Epithelial cell of proximal tubule (primary cell): ENCODE measurements at regions not wholly inside any gene's neighbourhood (a gene's known extent, or its start where the extent isn't known, plus 50 kb on each side); places are given as distances from the start of the nearest gene placed in this dataset.

ENCODE experiments used
- DNase-seq: peaks from one replicate; pipeline ENCODE4 v3.0.0-alpha.2; 2011; ENCODE audit warnings: low read depth
- H3K4me3 ChIP-seq: 2 replicates; pipeline ENCODE4 v1.5.1; 2011; ENCODE audit warnings: low read depth, mild to moderate bottlenecking, low read length
- TF ChIP-seq, protein P1 (sequence below): conservative IDR thresholded peaks from 2 replicates; pipeline ENCODE4 v1.5.1; 2012; ENCODE audit warnings: low read depth, mild to moderate bottlenecking, low read length

DNA sequence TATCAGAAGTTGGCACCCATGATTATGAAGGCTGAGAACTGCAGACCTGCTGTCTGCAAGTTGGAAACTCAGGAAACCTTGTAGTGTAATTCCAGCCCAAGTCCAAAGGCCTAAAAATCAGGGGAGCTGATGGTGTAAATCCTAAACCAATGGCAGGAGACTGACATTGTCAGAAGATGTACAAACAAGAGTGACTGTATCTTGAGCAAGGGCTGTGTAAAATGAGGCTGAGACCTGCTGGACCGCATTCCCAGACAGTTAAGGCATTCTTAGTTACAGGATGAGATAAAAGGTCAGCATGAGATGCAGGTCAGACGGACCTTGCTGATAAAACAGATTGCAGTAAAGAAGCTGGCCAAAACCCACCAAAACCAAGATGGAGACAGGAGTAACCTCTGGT is 147.7 kb downstream of the COG6 start:
- TF ChIP-seq, protein P1, sequence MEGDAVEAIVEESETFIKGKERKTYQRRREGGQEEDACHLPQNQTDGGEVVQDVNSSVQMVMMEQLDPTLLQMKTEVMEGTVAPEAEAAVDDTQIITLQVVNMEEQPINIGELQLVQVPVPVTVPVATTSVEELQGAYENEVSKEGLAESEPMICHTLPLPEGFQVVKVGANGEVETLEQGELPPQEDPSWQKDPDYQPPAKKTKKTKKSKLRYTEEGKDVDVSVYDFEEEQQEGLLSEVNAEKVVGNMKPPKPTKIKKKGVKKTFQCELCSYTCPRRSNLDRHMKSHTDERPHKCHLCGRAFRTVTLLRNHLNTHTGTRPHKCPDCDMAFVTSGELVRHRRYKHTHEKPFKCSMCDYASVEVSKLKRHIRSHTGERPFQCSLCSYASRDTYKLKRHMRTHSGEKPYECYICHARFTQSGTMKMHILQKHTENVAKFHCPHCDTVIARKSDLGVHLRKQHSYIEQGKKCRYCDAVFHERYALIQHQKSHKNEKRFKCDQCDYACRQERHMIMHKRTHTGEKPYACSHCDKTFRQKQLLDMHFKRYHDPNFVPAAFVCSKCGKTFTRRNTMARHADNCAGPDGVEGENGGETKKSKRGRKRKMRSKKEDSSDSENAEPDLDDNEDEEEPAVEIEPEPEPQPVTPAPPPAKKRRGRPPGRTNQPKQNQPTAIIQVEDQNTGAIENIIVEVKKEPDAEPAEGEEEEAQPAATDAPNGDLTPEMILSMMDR, result no peak
- H3K4me3 ChIP-seq, result no peak overlapping the region
- DNase-seq, result no peak

DNA sequence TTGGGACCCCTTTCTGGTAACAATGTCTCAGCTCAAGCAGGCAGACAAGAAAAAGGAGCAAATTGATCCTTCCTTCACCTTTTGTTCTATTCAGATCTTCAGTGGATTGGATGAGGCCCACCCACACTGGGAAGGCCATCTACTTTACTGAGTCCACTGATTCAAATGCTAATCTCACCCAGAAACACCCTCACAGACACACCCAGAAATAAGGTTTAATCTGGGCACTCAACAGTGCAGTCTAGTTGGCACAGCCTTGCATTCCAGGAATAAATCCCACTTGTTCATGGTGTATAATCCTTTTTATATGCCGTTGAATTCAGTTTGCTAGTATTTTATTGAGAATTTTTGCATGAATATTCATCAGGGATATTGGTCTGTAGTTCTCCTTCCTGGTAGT is 148.4 kb downstream of the COG6 start:
- TF ChIP-seq, protein P1, result no peak
- no peak overlapping the region for H3K4me3 ChIP-seq
- DNase-seq, result no peak

DNA sequence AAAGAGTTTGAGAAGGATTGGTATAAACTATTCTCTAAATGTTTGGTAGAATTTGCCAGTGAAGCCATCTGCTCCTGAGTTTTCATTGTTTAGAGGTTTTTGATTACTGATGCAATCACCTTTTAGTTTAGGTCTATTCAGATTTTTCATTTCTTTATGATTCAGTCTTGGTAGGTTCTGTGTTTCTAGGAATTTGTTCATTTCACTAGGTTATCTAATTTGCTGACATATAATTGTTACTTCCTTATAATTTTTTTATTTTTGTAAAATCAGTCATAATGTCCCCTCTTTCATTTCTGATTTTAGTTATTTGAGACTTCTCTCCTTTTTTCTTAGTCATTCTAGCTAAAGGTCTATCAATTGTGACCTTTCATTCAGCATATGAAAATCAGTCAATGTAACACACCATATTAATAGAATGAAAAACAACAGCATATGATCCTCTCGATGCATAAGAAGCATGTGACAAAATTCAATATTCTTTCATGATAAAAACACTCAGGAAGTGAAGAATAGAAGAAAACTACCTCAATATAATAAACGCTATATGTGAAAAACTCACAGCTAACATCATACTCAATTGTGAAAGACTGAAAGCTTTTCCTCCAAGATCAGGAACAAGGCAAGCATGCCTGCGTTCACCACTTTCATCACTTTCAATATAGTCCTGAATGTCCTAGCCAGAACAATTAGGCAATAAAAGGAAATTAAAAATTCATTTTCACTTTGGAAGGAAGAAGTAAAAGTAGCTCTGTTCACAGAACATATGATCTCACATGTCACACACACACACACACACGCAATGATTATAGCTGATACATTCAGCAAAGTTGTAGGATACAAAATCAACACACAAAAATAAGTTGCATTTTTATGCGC is 149.1 kb downstream of the COG6 start:
- TF ChIP-seq, protein P1, result no peak
- no peak for DNase-seq
- H3K4me3 ChIP-seq, result no peak overlapping the region

DNA sequence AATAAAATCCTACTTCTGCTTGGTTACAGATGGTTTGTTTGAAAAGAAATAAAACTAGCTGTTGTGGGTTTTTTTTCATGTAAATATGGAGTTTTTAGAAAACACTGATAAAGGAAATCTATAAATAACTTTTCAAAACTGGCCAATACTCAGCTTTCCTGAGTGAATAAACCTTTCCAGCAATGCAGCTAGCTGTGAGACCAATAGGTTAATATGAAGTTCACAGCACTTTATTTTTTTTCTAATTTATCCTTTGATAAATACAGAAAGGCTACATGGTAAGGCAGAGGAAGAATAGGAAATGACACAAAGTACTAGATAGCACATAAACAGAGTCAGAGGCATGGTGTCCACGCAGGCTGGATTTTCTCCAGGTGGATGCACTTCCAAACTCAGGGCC is 154.0 kb downstream of the COG6 start:
- DNase-seq, result no peak
- TF ChIP-seq, protein P1, result no peak
- no peak overlapping the region for H3K4me3 ChIP-seq

DNA sequence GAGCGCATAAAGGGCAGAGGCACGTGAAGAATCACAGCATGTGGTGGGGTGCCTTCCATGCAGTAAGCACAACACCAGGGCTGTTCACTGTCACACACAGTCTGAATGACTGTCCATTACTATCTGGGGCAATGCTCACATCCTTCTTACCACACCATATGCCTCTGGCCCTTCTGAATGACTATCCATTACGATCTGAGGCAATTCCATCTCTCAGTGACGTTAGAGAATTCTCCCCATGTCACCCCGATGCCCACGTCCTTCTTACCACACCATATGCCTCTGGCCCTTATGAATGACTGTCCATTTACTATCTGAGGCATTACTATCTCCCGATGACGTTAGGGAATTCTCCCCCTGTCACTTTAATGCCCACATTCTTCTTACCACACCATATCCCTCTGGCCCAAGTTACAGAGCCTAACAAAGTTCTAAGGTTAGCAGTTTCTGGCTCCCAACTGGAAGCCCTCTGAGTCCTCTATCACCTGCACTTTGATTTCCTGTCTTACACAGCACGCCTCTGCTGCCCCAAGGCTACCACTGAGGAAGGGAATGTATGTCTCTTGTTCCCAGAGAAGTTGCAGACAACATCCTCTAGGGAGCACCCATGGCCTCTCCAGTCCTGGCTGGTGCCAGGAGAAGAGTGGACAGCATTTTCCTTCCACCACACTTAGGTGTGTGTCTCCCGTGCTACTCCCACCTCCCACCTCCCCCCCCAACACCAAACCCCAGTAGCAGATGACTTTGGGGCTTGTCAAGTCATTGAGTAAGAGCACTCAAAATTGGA is 154.8 kb downstream of the COG6 start:
- no peak for DNase-seq
- H3K4me3 ChIP-seq, result no peak overlapping the region
- TF ChIP-seq, protein P1, result no peak

DNA sequence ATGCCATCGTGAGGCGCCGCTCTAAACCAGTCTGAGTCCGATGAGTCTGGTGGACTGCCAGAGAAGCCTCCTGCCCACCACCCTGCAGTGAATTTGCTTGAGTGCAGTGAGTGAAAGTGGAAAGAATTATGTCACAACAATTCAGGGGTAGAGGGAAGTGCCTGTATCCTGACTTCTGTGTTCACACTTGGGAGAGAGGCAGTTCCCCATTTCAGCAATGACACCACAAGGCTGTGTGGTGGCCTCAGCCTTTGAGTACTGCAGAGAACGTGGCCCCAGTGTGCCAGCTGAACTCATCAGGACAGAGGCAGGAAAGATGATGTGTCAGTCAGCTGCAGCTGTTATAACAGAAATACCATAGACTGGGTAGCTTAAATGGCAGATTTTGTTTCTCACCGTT is 155.6 kb downstream of the COG6 start:
- DNase-seq, result no peak
- no peak overlapping the region for H3K4me3 ChIP-seq
- TF ChIP-seq, protein P1, result no peak

DNA sequence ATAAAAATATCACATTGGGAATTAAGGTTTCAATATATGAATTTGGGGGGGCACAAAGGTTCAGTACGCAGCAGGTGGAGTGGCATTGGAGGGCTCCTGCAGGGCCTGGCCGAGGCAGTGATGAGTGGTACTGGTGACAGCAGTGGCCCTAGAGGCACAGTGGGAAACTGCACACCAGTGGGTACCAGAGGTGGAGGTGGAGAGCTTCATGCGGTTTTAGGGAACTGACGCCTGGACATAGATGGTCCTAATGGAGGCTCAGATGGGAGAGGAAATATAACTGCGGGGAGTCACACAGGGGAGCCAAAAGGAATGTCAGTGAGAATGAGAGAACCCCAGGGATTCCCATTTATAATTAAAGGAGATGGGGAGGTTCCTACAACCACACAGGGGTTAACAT is 156.2 kb downstream of the COG6 start:
- no peak overlapping the region for H3K4me3 ChIP-seq
- TF ChIP-seq, protein P1, result no peak
- DNase-seq, result no peak
